ENCODE measurements at regions not wholly inside any gene's neighbourhood (a gene's known extent, or its start where the extent isn't known, plus 50 kb on each side); places are given as distances from the start of the nearest gene placed in this dataset.

GRCh38 chr12:124431971-124432370, 135.4 kb downstream of the NCOR2 start:
- Histone ChIP-seq H3K36me3 (replicated peaks; ENCODE audit: low read depth, low read length) (peaks cover 37% of the 10 kb centered on the region), H3K79me2 (ENCODE audit: low read length) (no peaks in the 10 kb centered on the region; the same call in 1 of the 2 replicates), H4K20me1 (ENCODE audit: insufficient read depth, low read length) (0 out of 2 replicates have a peak, but pooled peaks cover 8% of the 10 kb centered on the region), H3K27me3 (ENCODE audit: low read depth, low read length) (no peaks in the 10 kb centered on the region), H3K4me3 (ENCODE audit: low read length) (no peak overlapping the region), H3K9me3 (ENCODE audit: insufficient read depth, low read length) (no peaks in the 10 kb centered on the region), H2AFZ (ENCODE audit: low read depth, low read length) (no peak overlapping the region), H3K4me2 (ENCODE audit: low read length) (no peak overlapping the region), H3K4me1 (ENCODE audit: low read length) (no peaks in the 10 kb centered on the region), H3K9ac (ENCODE audit: low read length) (no peak overlapping the region), H3K27ac (ENCODE audit: low read length) (no peak overlapping the region)
- TF ChIP-seq EZH2phosphoT487 (IDR thresholded peaks at IDR 0.05; ENCODE audit: low read depth) (no peak), CTCF (IDR thresholded peaks at IDR 0.05; ENCODE audit: low read depth, low read length) (no peak)

- H3K27ac ChIP-seq (ENCODE audit: low read length), result no peak overlapping the region
- H3K9ac ChIP-seq (ENCODE audit: low read length), result no peak overlapping the region
- no peaks in the 10 kb centered on the region for H3K9me3 ChIP-seq (ENCODE audit: insufficient read depth, low read length)
- no peak for TF ChIP-seq CTCF (IDR thresholded peaks at IDR 0.05; ENCODE audit: low read depth, low read length)
- TF ChIP-seq EZH2phosphoT487 (IDR thresholded peaks at IDR 0.05; ENCODE audit: low read depth), result no peak
- no peak overlapping the region for H3K4me2 ChIP-seq (ENCODE audit: low read length)
- no peaks in the 10 kb centered on the region for H3K27me3 ChIP-seq (ENCODE audit: low read depth, low read length)
- 0 out of 2 replicates have a peak, but pooled peaks cover 1% of the 10 kb centered on the region for H4K20me1 ChIP-seq (ENCODE audit: insufficient read depth, low read length)
- H3K4me1 ChIP-seq (ENCODE audit: low read length), result no peaks in the 10 kb centered on the region
- no peak overlapping the region for H3K4me3 ChIP-seq (ENCODE audit: low read length)
- H3K79me2 ChIP-seq (ENCODE audit: low read length), result no peaks in the 10 kb centered on the region; the same call in 1 of the 2 replicates
- H3K36me3 ChIP-seq (replicated peaks; ENCODE audit: low read depth, low read length), result peaks cover 45% of the 10 kb centered on the region
- no peak overlapping the region for H2AFZ ChIP-seq (ENCODE audit: low read depth, low read length)
Measured at GRCh38 chr12:124430491-124430890, 135.6 kb downstream of the RFLNA start.

GRCh38 chr12:124429535-124429934, 134.6 kb downstream of the RFLNA start:
- TF ChIP-seq CTCF (IDR thresholded peaks at IDR 0.05; ENCODE audit: low read depth, low read length) (no peak), EZH2phosphoT487 (IDR thresholded peaks at IDR 0.05; ENCODE audit: low read depth) (no peak)
- Histone ChIP-seq H3K27ac (ENCODE audit: low read length) (no peak overlapping the region), H3K9me3 (ENCODE audit: insufficient read depth, low read length) (no peaks in the 10 kb centered on the region), H3K9ac (ENCODE audit: low read length) (no peak overlapping the region), H3K4me3 (ENCODE audit: low read length) (no peak overlapping the region), H2AFZ (ENCODE audit: low read depth, low read length) (no peak overlapping the region), H3K4me1 (ENCODE audit: low read length) (no peaks in the 10 kb centered on the region), H3K36me3 (replicated peaks; ENCODE audit: low read depth, low read length) (peaks cover 45% of the 10 kb centered on the region), H3K79me2 (ENCODE audit: low read length) (no peaks in the 10 kb centered on the region; the same call in 1 of the 2 replicates), H4K20me1 (ENCODE audit: insufficient read depth, low read length) (no peaks in the 10 kb centered on the region), H3K27me3 (ENCODE audit: low read depth, low read length) (no peaks in the 10 kb centered on the region), H3K4me2 (ENCODE audit: low read length) (no peak overlapping the region)

- Histone ChIP-seq H3K4me2 (ENCODE audit: low read length) (no peak overlapping the region), H3K27ac (ENCODE audit: low read length) (no peak overlapping the region)
Measured at GRCh38 chr12:124428792-124429281, 133.9 kb downstream of the RFLNA start.

More at GRCh38 chr12:124428792-124429281, 133.9 kb downstream of the RFLNA start:
- no peaks in the 10 kb centered on the region for H3K9me3 ChIP-seq (ENCODE audit: insufficient read depth, low read length)
- no peak overlapping the region for H2AFZ ChIP-seq (ENCODE audit: low read depth, low read length)
- no peaks in the 10 kb centered on the region; the same call in 1 of the 2 replicates for H3K79me2 ChIP-seq (ENCODE audit: low read length)
- H4K20me1 ChIP-seq (ENCODE audit: insufficient read depth, low read length), result no peaks in the 10 kb centered on the region
- H3K4me3 ChIP-seq (ENCODE audit: low read length), result no peak overlapping the region
- H3K27me3 ChIP-seq (ENCODE audit: low read depth, low read length), result no peaks in the 10 kb centered on the region
- H3K9ac ChIP-seq (ENCODE audit: low read length), result no peak overlapping the region
- H3K4me1 ChIP-seq (ENCODE audit: low read length), result no peaks in the 10 kb centered on the region
- H3K36me3 ChIP-seq (replicated peaks; ENCODE audit: low read depth, low read length), result peaks cover 43% of the 10 kb centered on the region
- TF ChIP-seq CTCF (IDR thresholded peaks at IDR 0.05; ENCODE audit: low read depth, low read length), result no peak
- no peak for TF ChIP-seq EZH2phosphoT487 (IDR thresholded peaks at IDR 0.05; ENCODE audit: low read depth)

Measured in OCI-LY3 (cell line).